IMR-90 (cell line): ENCODE measurements at regions not wholly inside any gene's neighbourhood (a gene's known extent, or its start where the extent isn't known, plus 50 kb on each side); places are given as distances from the start of the nearest gene placed in this dataset.

ENCODE experiments used
- BHLHE40 ChIP-seq: fragments of 150-350 bp; IDR thresholded peaks from 2 replicates; pipeline ENCODE4 v1.6.1; 2016; ENCODE audit warnings: mild to moderate bottlenecking, low read depth, low read length
- CEBPB ChIP-seq: IDR thresholded peaks from 2 replicates; pipeline ENCODE4 v1.6.1; 2012; ENCODE audit warnings: low read depth, low read length, improper control_type of control experiment
- CHD1 ChIP-seq: IDR thresholded peaks from 2 replicates; pipeline ENCODE4 v1.6.1; 2012; ENCODE audit warnings: low read depth, low read length, improper control_type of control experiment
- MXI1 ChIP-seq: IDR thresholded peaks from 2 replicates; pipeline ENCODE4 v1.6.1; 2012; ENCODE audit warnings: low read depth, mild to moderate bottlenecking, low read length, moderate library complexity, borderline replicate concordance
- POLR2A ChIP-seq: IDR thresholded peaks from 2 replicates; pipeline ENCODE4 v1.6.1; 2012; ENCODE audit warnings: mild to moderate bottlenecking, low read depth, low read length
- RAD21 ChIP-seq: IDR thresholded peaks from 2 replicates; pipeline ENCODE4 v1.6.1; 2012; ENCODE audit warnings: low read length, improper control_type of control experiment
- SMC3 ChIP-seq: fragments of 150-350 bp; IDR thresholded peaks from 2 replicates; pipeline ENCODE4 v1.6.1; 2016; ENCODE audit warnings: low read depth, mild to moderate bottlenecking, antibody characterized with exemption, low read length, moderate library complexity
- USF2 ChIP-seq: fragments of 150-350 bp; IDR thresholded peaks from 2 replicates; pipeline ENCODE4 v1.6.1; 2017; ENCODE audit warnings: mild to moderate bottlenecking, antibody characterized with exemption, low read length, low read depth
- TF ChIP-seq, protein P1 (sequence below): conservative IDR thresholded peaks from 2 replicates; pipeline ENCODE4 v1.5.1; 2012; ENCODE audit warnings: mild to moderate bottlenecking, low read depth, low read length, improper control_type of control experiment

DNA sequence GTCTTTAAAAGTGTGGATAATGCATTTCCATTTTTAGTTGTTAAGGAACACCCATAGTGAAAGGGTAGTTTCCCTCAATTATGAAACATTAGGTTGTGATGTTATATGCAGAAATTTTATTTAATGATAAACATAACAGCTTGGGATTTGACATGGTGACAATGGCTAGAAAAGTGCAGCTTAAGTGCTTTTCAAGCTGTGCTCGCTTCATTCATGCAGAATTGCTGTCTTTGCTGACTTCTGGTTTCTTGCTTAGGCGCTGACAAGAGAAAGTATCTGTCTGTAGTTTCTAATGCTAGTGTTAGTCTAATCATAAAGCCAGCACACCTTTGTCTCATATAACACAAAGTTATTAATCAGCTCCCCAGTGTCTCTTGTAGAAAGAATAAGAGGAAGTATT lies 170.0 kb downstream of the ARL5B start:
- TF ChIP-seq, protein P1, sequence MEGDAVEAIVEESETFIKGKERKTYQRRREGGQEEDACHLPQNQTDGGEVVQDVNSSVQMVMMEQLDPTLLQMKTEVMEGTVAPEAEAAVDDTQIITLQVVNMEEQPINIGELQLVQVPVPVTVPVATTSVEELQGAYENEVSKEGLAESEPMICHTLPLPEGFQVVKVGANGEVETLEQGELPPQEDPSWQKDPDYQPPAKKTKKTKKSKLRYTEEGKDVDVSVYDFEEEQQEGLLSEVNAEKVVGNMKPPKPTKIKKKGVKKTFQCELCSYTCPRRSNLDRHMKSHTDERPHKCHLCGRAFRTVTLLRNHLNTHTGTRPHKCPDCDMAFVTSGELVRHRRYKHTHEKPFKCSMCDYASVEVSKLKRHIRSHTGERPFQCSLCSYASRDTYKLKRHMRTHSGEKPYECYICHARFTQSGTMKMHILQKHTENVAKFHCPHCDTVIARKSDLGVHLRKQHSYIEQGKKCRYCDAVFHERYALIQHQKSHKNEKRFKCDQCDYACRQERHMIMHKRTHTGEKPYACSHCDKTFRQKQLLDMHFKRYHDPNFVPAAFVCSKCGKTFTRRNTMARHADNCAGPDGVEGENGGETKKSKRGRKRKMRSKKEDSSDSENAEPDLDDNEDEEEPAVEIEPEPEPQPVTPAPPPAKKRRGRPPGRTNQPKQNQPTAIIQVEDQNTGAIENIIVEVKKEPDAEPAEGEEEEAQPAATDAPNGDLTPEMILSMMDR = no peak
- no peak for TF ChIP-seq POLR2A
- TF ChIP-seq RAD21 = no peak
- no peak for TF ChIP-seq USF2
- no peak for TF ChIP-seq BHLHE40
- no peak for TF ChIP-seq MXI1
- TF ChIP-seq SMC3 = no peak
- no peak for TF ChIP-seq CEBPB
- no peak for TF ChIP-seq CHD1
